ENCODE measurements at regions not wholly inside any gene's neighbourhood (a gene's known extent, or its start where the extent isn't known, plus 50 kb on each side); places are given as distances from the start of the nearest gene placed in this dataset.

GRCh38 chr18:21996351-21996826, 173.0 kb upstream of the GATA6 start:
- DNase-seq (ENCODE audit: low spot score) = no peak

GRCh38 chr18:21997207-21998143, 171.9 kb upstream of the GATA6 start:
- DNase-seq (ENCODE audit: low spot score) = peak; percentile 59

- DNase-seq (ENCODE audit: low spot score) = no peak
These were observed 170.9 kb upstream of the GATA6 start for GRCh38 chr18:21998486-21998885.

GRCh38 chr18:22001912-22002487, 167.4 kb upstream of the GATA6 start:
- no peak for DNase-seq (ENCODE audit: low spot score)

GRCh38 chr18:22005191-22005841, 164.1 kb upstream of the GATA6 start:
- no peak for DNase-seq (ENCODE audit: low spot score)

GRCh38 chr18:22006458-22006857, 162.9 kb upstream of the GATA6 start:
- no peak for DNase-seq (ENCODE audit: low spot score)

- DNase-seq (ENCODE audit: low spot score) = no peak
These were observed 160.1 kb upstream of the GATA6 start for GRCh38 chr18:22009242-22009641.

GRCh38 chr18:22013993-22014392, 155.4 kb upstream of the GATA6 start:
- DNase-seq (ENCODE audit: low spot score) = no peak

- peak; percentile 35 for DNase-seq (ENCODE audit: low spot score)
These were observed 154.2 kb upstream of the GATA6 start for GRCh38 chr18:22015156-22015555.

GRCh38 chr18:22018366-22018765, 151.0 kb upstream of the GATA6 start:
- no peak for DNase-seq (ENCODE audit: low spot score)

- DNase-seq (ENCODE audit: low spot score) = no peak
These were observed 150.2 kb upstream of the GATA6 start for GRCh38 chr18:22019193-22019592.

GRCh38 chr18:22020127-22020866, 149.1 kb upstream of the GATA6 start:
- DNase-seq (ENCODE audit: low spot score) = no peak

GRCh38 chr18:22020867-22021370, 148.5 kb upstream of the GATA6 start:
- no peak for DNase-seq (ENCODE audit: low spot score)

GRCh38 chr18:22021701-22022100, 147.7 kb upstream of the GATA6 start:
- DNase-seq (ENCODE audit: low spot score) = no peak

GRCh38 chr18:22024924-22025323, 144.5 kb upstream of the GATA6 start:
- no peak for DNase-seq (ENCODE audit: low spot score)

- DNase-seq (ENCODE audit: low spot score) = no peak
These were observed 143.0 kb upstream of the GATA6 start for GRCh38 chr18:22026362-22026761.

GRCh38 chr18:22026889-22027288, 142.5 kb upstream of the GATA6 start:
- peak; percentile 16 for DNase-seq (ENCODE audit: low spot score)

GRCh38 chr18:22031611-22032010, 137.8 kb upstream of the GATA6 start:
- no peak for DNase-seq (ENCODE audit: low spot score)

- DNase-seq (ENCODE audit: low spot score) = peak; percentile 99
These were observed 136.9 kb upstream of the GATA6 start for GRCh38 chr18:22032392-22032961.

GRCh38 chr18:22033085-22033484, 136.3 kb upstream of the GATA6 start:
- DNase-seq (ENCODE audit: low spot score) = no peak

- DNase-seq (ENCODE audit: low spot score) = no peak
These were observed 135.1 kb upstream of the GATA6 start for GRCh38 chr18:22034276-22034675.

- no peak for DNase-seq (ENCODE audit: low spot score)
These were observed 128.9 kb upstream of the GATA6 start for GRCh38 chr18:22040533-22040932.

Measured in kidney tubule cell (primary cell).